GM19452 (cell line): ENCODE measurements at regions not wholly inside any gene's neighbourhood (a gene's known extent, or its start where the extent isn't known, plus 50 kb on each side); places are given as distances from the start of the nearest gene placed in this dataset.
"Not testable (repeated sequence)": the region's sequence is repeated elsewhere in the genome, so short reads cannot be mapped to it uniquely, and the experiment has no call there.

Experiments
- ATAC-seq: cut with Tn5 transposase; IDR thresholded peaks from one replicate; pipeline ENCODE4 v1.9.1; 2021; ENCODE audit not compliant: unreplicated experiment

DNA sequence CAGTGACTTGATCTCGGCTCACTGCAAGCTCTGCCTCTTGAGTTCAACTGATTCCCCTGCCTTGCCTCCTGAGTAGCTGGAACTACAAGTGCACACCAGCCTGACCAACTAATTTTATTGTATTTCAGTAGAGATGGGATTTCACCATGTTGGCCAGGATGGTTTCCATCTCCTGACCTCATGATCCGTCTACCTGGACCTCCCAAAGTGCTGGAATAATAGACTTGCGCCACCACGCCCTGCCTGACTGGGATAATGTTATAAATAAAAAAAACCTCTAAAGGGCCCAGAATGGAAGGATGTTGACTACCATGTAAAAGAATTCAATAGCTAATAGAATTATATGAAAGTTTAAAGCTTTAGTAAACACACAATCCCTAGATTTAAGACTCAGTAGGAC lies 91.9 kb downstream of the TSPY10 start:
- no peak for ATAC-seq

DNA sequence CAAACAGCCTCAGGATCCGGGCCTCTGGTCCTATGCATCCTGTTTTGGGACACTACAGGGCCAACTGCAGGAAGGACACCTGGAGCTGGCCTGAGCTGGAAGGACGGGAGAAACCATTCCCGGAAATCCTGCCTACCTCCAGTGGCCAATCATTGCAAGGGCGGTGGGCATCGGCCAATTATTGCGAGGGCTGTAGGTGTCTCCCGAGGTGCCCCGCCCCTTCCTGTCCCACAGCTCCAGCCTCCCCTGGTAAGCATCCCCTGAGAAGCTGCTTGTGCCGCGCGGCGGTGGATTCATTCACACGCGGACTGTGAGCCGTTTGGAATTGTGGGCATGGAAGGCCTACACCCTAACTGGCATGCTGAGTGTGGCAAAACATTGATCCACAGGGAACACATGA lies 95.5 kb downstream of the TSPY10 start:
- ATAC-seq = no peak

DNA sequence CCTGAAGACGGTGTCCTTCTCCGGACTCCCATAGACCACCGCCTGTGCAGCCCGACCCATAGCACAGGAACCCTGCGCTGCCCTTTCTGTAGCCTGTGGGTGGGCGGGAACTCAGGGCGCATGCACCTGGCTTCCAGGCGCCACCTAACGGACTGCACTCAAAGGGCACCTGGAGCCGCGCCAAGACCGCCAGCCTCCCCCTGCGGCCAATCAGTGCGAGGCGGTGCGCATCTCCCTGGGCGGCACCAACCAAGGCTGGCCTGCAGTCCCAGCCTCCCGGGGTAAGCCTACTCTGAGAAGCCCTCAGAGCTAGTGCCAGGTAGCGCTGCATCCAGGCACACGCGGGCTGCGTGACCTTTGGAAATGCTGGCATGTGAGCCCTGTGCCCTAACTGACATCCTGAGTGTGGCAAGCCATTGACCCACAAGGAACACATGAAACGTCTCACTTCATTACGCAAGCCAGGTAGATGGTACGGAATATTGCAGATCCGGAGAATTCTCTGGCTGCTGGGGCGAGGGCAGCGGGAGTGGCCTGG lies 113.0 kb downstream of the TSPY10 start:
- ATAC-seq = not testable (repeated sequence)

DNA sequence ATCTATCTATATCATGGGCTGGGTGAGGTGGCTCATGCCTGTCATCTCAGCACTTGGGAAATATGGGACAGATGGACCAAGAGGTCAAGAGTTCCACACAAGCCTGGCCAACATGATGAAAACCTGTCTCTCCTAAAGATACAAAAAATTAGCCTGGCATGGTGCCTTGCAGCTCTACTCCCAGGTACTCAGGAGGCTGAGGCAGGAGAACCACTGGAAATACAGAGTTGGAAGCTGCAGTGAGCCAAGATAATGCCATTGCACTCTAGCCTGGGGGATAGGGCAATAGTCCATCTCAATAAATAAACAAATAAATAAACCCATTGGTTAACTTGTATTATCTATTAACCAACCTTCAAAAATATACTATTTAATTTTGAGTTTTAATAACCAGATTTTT lies 138.5 kb downstream of the TSPY10 start:
- not testable (repeated sequence) for ATAC-seq

DNA sequence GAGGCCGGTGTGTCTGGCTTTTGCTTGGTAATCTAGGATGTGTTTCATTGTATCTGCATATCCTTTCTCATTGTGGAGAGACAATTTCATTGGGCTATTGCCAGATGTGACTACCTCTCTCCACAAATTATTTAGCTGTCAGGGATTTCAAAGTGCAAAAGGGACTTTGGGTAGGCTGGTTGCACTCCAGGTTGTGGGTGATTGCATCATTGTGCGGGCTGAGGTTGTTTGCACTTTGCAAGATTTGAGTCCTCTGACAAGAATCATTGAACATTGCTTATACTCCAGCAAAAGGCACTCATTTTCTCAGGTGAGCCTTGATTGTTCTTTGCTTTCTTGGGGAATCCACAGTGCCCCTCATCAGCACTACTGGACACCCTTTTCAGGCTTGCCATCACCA lies 164.8 kb downstream of the TSPY10 start:
- ATAC-seq = not testable (repeated sequence)

DNA sequence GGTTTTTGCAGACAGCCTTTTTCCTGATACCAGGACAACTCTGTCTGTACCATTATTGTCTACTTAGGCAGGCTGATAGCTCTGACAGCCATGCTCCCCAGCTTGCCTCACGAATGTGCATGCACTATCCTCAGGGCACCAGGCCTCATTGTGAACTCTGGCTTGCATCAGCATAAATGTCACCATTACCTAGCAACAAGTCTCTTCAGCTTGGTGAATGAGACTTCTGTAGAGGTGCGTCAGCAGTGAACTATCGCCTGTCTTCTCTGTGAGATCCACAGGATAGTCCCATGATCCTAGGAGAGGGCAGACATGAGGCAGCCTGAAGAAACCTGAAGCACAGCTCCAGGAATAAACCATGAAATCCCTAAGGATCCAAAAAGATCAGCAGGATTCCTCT lies 189.3 kb downstream of the TSPY10 start:
- not testable (repeated sequence) for ATAC-seq

DNA sequence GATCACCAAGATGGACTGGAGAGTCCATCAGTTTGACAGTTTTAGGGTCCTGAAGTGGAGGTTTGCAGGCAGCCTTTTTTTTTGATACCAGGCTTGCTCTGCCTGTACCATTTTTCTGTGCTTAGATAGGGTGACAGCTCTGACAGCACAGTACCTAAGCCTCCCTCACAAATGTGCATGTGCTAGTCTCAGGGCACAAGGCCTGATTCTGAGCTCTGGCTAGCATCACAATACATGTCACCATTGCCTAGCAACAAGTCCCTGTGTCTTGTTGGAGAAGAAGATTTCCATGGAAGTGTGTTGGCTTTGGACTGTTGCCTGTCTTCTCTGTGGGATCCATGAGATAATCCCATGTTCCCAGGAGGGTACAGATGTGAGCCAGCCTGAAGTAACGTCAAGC lies 191.1 kb downstream of the TSPY10 start:
- not testable (repeated sequence) for ATAC-seq

DNA sequence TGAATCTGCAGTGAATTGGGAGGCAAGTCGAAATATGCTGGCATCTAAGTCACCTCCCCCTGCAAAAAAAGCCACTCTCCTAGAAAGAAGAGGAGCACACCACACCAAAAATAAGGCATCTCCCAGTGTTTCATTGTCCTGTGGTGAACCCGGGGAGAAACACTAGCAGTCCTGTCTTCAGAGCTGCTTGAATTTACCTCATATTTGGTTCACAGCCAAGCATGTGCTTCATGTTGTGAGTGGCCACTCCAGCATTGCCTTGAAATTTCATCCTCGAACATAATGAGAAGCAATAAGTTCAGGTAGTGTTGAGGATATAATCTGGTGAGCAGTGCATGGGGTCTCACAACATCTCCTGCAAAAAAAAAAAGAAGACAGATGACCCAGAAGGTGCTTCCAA lies 191.9 kb downstream of the TSPY10 start:
- ATAC-seq = not testable (repeated sequence)

DNA sequence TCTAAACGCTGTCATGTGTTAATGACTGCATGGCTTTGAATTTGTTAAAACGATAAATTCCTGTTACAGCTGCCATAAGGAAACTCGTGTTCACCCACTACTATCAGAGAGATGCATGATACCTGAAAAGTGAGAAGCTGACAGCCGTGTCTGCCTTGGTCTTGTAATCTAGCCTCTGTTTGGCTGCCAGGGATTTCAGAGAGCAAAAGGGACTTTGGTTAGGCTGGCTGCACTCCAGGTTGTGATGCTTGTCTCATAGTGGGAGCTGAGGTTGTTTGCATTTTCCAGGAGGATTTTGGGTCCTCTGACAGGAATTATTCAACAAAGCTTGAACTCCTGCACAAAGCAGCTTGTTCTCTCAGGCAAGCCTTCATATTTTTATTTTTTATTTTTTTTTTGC lies 209.9 kb downstream of the TSPY10 start:
- not testable (repeated sequence) for ATAC-seq

DNA sequence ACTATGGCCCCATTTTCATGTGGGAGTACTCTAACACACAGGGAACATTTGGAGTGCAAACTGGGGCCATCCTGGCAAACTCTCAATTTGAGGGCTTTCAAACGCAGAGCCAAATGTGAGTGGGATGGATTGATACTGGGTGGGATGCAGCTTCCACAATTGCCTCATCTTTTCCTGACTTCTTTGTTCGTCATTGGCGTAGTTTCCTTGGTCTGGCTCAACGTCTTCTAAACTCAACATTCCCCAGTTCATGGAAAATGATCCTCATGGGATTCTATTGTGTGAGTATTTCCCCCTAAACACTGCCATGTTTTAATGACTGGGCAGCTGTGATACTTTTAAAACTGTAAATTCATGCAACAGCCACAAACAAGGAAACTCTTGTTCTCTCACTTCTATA lies 228.3 kb downstream of the TSPY10 start:
- ATAC-seq = not testable (repeated sequence)

DNA sequence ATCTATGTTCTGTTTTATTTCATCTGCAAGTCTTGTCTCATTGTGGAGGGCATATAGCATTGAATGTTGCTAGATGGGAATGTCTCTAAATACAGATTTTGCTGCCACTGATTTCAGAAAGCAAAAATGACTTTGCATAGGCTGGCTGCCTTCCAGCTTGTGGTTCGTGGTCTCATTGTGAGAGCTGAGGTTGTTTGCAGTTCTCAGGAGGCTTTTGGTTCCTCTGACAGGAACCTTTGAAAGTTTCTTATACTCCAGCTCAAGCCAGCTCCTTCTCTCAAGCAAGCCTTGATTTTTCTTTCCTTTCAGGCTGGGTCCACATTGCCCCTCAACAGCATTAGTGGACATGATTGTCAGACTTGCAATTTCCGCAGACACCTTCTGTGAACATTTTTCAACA lies 229.8 kb downstream of the TSPY10 start:
- not testable (repeated sequence) for ATAC-seq

DNA sequence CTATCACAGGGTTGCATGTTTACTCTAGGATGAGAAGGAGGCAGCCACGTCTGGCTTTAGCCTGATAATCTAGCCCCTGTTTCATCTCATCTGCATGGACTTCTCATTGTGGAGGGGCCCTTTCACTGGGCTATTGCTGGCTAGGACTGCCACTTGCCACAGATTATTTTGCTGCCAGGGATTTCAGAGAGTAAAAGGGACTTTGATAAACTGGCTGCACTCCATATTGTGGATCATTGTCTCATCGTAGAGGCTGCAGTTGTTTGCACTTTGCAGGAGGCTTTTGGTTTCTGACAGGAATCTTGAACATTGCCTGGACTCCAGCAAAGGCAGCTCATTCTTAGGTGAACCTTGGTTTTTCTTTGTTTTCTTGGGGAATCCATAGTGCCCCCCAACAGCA lies 234.8 kb downstream of the TSPY10 start:
- not testable (repeated sequence) for ATAC-seq

DNA sequence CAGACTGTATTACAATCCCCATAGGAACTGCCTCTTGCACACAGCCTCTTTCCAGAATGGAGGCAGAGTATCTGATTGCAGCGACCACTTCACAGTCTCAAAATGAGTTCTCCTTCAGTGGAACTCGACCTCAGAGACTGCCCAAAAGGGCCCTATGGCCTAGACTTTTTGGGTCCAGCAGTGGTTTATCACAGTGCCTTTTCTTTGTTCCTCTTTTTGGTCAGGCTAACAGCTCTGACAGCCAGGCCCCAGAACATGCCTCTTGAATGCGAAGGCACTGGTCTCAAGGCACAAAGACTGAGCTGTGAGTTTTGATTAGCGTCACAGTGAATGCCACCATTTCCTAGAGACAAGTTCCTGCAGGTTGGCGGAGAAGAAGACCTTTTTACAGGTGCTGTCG lies 241.6 kb downstream of the TSPY10 start:
- ATAC-seq = peak; percentile 76

DNA sequence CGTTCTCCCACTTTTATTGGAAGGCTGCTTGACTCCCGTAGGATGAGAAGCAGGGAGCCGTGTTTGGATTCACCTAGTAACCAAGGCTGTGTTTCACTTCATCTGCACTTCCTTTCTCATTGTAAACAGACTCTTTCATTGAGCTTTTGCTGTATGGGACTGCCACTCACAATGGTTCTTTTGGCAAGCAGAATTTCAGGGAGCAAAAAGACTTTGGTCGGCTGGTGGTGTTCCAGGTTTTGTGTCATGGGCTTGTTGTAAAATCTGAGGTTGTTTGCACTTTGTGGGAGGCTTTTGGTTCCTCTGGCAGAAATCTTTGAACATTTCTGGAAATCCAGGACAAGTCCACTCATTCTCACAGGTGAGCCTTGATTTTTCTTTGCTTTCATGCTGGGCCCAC lies 243.4 kb downstream of the TSPY10 start:
- not testable (repeated sequence) for ATAC-seq

DNA sequence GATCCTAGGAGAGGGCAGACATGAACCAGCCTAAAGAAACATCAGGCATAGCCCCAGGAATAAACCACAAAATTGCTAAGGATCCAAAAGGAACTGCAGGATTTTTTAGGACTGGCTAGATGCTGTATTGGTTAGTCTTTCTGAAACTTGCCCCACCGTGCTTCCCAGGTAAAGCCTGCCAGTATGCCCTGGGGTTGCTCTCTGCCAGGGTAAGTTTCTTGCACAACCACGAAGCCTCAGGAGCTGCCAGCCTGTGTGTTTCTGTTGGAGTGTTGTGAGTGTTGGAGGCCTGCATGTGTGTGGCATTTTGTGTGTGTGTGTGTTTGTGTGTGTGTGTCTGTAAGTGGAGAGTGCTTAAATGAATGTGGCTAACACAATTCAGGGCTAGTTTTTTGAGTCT lies 244.4 kb downstream of the TSPY10 start:
- ATAC-seq = not testable (repeated sequence)

DNA sequence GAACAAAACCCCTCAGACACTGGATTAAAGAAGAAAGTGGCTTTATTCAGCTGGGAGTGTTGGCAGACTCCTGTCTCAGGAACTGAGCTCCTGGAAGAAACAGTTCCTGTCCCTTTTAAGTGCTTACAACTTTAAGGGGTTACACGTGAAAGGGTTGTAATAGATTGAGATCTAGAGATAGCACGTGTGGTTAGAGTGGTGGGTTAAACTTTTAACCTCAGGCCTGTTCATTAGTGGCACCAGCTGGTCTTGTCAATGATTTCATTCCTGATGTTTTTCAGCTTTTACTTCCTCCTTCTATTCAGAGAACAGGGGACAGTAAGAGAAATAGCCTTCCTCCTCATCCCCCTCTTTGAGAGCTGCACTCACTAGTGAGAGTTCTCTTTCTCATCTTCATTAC lies 247.1 kb downstream of the TSPY10 start:
- peak; percentile 71 for ATAC-seq

DNA sequence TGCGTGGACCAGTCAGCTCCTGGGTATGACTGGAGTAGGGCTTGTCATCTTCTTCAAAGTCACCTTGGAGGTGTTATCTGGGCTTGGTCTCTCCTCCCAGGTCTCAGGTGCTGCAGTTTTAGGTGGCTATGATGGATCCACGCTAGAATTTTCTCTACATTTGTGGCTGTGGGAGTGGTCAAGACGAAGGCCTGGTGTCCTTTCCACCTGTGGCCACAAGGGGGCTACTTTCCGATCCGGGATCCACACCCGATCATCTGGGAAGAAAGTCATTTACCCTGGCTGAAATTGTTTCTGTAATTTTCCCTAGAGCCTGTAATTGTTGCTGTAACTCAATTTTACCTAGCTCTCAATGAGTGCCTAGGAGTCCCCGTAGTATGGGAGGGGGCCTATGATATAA lies 248.0 kb downstream of the TSPY10 start:
- not testable (repeated sequence) for ATAC-seq

DNA sequence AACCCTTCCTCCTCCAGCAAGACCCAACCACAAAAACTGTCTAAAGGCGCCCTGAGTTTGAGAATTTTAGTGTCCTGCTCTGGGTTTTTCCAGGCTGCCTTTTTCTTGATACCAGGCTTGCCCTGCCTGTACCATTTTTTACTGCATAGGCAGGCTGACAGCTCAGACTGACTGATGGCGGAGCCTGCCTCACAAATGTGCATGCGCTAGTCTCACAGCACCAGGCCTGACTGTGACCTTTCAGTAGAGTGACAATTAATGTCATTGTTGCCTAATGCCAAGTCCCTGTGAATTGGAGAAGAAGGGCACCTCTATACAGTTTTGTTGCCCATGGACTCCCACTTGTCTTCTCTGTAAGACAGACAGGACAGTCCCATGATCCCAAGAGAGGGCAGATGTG lies 253.9 kb downstream of the TSPY10 start:
- ATAC-seq = not testable (repeated sequence)

DNA sequence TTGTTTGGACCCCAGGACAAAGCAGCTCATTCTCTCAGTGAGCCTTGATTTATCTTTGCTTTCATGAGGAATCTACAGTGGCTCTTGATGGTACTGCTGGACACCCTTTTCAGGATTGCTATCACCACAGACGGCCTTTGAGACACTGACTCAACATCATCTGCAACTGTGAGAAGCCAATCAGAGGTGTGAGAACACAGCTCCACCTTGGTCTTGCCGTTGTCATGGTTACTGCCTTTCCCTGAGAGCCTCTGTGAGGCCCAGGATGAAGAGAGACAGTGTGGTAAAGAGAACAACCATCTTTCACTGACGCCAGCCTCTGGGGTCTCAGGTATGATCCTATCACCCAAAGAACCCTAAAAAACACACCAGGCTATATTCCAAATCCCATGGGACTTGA lies 270.2 kb downstream of the TSPY10 start:
- ATAC-seq = not testable (repeated sequence)

DNA sequence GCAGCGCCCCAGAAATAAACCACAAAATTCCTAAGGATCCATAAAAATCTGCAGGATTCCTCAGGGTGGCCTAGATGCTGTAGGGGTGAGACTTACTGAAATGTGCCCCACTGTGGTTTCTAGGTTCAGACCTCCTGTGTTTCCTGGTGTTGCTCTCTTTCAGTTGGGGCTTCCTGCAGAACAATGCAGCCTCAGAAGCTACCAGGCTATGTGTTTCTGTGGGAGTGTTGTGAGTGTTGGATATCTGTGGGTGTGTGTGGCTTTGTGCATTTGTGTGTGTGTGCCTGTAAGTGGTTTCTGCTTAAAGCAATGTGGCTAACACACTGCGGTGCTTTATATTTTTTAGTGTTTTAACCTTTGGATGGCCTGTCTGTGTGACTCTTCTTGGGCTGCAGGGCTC lies 277.6 kb downstream of the TSPY10 start:
- no peak for ATAC-seq
